ENCODE measurements at regions not wholly inside any gene's neighbourhood (a gene's known extent, or its start where the extent isn't known, plus 50 kb on each side); places are given as distances from the start of the nearest gene placed in this dataset.

DNA sequence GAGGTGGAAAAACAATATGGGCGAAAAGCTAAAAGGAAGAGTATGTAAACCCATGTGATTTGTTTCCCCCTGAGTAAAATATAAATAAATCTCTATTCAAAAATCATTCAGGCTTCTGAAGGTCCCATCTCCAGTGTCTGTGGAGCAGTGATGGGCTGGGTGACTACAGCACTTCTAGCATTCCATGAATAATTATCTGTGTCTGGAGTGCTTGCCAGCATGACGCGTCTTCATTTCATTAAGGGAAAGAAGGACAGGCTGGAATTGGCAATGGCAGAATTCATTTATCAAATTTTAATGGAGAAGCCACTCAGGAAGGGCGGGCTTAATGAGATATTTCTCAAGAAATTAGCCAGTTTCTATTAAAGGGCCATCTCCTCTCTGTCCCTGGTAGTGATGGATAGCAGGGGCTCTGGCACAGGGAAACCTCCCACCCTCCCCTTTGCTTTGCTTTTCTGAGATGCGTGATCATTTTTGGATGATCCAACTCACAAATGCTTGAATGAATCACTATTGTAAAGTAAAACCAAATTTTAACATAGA, 916.3 kb upstream of the SEL1L start:
- no peaks in the 10 kb centered on the region for H3K36me3 ChIP-seq (ENCODE audit: control insufficient read depth, insufficient read depth, low read length)
- H3K4me3 ChIP-seq (replicated peaks; ENCODE audit: low read depth, low read length), result no peak overlapping the region
- DNase-seq (ENCODE audit: extremely low read depth, insufficient read length), result no peak
- H3K27me3 ChIP-seq (replicated peaks; ENCODE audit: control insufficient read depth, insufficient read depth, low read length), result no peaks in the 10 kb centered on the region
- TF ChIP-seq CTCF (IDR thresholded peaks at IDR 0.05; ENCODE audit: insufficient read depth, low read length, poor library complexity, severe bottlenecking), result no peak

GRCh38 chr14:82451675-82452074, 918.0 kb upstream of the SEL1L start:
- Histone ChIP-seq H3K4me3 (replicated peaks; ENCODE audit: low read depth, low read length) (no peak overlapping the region), H3K36me3 (ENCODE audit: control insufficient read depth, insufficient read depth, low read length) (no peaks in the 10 kb centered on the region), H3K27me3 (replicated peaks; ENCODE audit: control insufficient read depth, insufficient read depth, low read length) (no peaks in the 10 kb centered on the region)
- no peak for DNase-seq (ENCODE audit: extremely low read depth, insufficient read length)
- TF ChIP-seq CTCF (IDR thresholded peaks at IDR 0.05; ENCODE audit: insufficient read depth, low read length, poor library complexity, severe bottlenecking), result no peak

GRCh38 chr14:82482345-82482744, 948.7 kb upstream of the SEL1L start:
- Histone ChIP-seq H3K4me3 (replicated peaks; ENCODE audit: low read depth, low read length) (no peak overlapping the region), H3K27me3 (replicated peaks; ENCODE audit: control insufficient read depth, insufficient read depth, low read length) (no peaks in the 10 kb centered on the region), H3K36me3 (ENCODE audit: control insufficient read depth, insufficient read depth, low read length) (no peaks in the 10 kb centered on the region)
- TF ChIP-seq CTCF (IDR thresholded peaks at IDR 0.05; ENCODE audit: insufficient read depth, low read length, poor library complexity, severe bottlenecking), result no peak
- DNase-seq (ENCODE audit: extremely low read depth, insufficient read length), result no peak

DNA sequence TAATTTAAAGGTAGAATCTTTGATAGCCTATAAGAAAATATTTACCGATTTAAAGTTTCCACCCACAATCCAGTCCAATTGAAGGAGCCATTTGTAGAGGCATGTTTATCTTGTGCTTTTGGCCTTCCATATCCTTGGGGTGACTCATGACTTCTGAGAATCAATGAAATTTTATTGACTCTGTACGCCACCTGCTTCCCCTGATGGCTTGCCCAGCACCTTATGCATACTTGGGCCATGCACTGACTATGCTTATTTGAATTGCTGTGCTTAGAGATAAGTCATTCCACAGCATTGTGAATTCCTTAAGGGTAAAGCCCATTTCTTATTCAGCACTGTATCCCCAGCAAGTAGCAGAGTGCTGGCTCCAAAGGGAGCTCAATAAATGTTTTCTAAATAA, 954.8 kb upstream of the SEL1L start:
- Histone ChIP-seq H3K4me3 (replicated peaks; ENCODE audit: low read depth, low read length) (no peak overlapping the region), H3K36me3 (ENCODE audit: control insufficient read depth, insufficient read depth, low read length) (no peaks in the 10 kb centered on the region), H3K27me3 (replicated peaks; ENCODE audit: control insufficient read depth, insufficient read depth, low read length) (no peaks in the 10 kb centered on the region)
- DNase-seq (ENCODE audit: extremely low read depth, insufficient read length), result no peak
- TF ChIP-seq CTCF (IDR thresholded peaks at IDR 0.05; ENCODE audit: insufficient read depth, low read length, poor library complexity, severe bottlenecking), result no peak

GRCh38 chr14:82490397-82490796, 956.7 kb upstream of the SEL1L start:
- no peak overlapping the region for H3K4me3 ChIP-seq (replicated peaks; ENCODE audit: low read depth, low read length)
- no peaks in the 10 kb centered on the region for H3K27me3 ChIP-seq (replicated peaks; ENCODE audit: control insufficient read depth, insufficient read depth, low read length)
- DNase-seq (ENCODE audit: extremely low read depth, insufficient read length), result no peak
- H3K36me3 ChIP-seq (ENCODE audit: control insufficient read depth, insufficient read depth, low read length), result no peaks in the 10 kb centered on the region
- TF ChIP-seq CTCF (IDR thresholded peaks at IDR 0.05; ENCODE audit: insufficient read depth, low read length, poor library complexity, severe bottlenecking), result no peak

DNA sequence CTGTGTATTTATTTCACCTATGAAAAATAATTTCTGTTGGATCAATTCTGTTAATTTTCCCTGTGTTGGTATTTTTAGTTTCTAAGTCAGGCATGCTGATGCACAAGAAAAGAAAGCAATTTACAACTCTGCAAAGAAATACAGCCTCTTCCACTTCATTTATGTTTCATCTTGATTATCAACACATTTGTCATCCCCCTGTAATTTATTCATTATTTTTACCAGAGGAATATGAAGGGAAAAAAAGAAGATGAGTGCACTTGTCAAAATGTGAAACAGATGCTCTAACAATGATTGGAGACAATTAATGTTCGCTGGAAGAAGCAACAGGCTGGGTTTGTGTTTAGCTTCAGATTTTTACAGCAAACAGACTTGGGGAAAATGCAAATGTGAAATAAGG, 958.5 kb upstream of the SEL1L start:
- no peaks in the 10 kb centered on the region for H3K36me3 ChIP-seq (ENCODE audit: control insufficient read depth, insufficient read depth, low read length)
- no peak overlapping the region for H3K4me3 ChIP-seq (replicated peaks; ENCODE audit: low read depth, low read length)
- H3K27me3 ChIP-seq (replicated peaks; ENCODE audit: control insufficient read depth, insufficient read depth, low read length), result no peaks in the 10 kb centered on the region
- DNase-seq (ENCODE audit: extremely low read depth, insufficient read length), result no peak
- TF ChIP-seq CTCF (IDR thresholded peaks at IDR 0.05; ENCODE audit: insufficient read depth, low read length, poor library complexity, severe bottlenecking), result no peak
